Psoas muscle (tissue), 7 donors: ENCODE measurements at regions not wholly inside any gene's neighbourhood (a gene's known extent, or its start where the extent isn't known, plus 50 kb on each side); places are given as distances from the start of the nearest gene placed in this dataset.

Source experiments
- ATAC-seq, 4 donors: fragments of 200-7000 bp; cut with Tn5 transposase; one replicate each; pipeline ENCODE4 v1.9.1; 2020; ENCODE audit warnings: moderate library complexity in 3 of 4, mild to moderate bottlenecking in 2 of 4
- DNase-seq, 2 donors: peaks; one replicate each; pipeline ENCODE4 v3.0.0-alpha.2; 2020
- H3K27ac ChIP-seq: fragments of 200-600 bp; one replicate; pipeline ENCODE4 v1.8.0; 2022
- H3K27me3 ChIP-seq, 3 donors: fragments of 200-600 bp in 1 of 3; one replicate each; pipeline versions ENCODE4 v1.6.1 to v1.8.0; 2013 to 2022; ENCODE audit warnings: low read length in 2 of 3, mild to moderate bottlenecking in 2 of 3, moderate library complexity in 1 of 3; ENCODE audit not compliant: insufficient read depth in 3 of 3
- H3K36me3 ChIP-seq, 2 donors: fragments of 200-600 bp in 1 of 2; one replicate each; pipeline versions ENCODE4 v1.6.1 to v1.8.0; 2013 to 2022; ENCODE audit warnings: low read depth in 1 of 2, mild to moderate bottlenecking in 1 of 2, moderate library complexity in 1 of 2; ENCODE audit not compliant: insufficient read depth in 1 of 2
- H3K4me1 ChIP-seq: fragments of 200-600 bp; one replicate; pipeline ENCODE4 v1.8.0; 2022
- H3K4me3 ChIP-seq: fragments of 200-600 bp; one replicate; pipeline ENCODE4 v1.8.0; 2022; ENCODE audit warnings: mild to moderate bottlenecking
- H3K9me3 ChIP-seq: fragments of 200-600 bp; one replicate; pipeline ENCODE4 v1.8.0; 2022
- WGBS, 3 donors: extraction: QIAGEN DNeasy Blood & Tissue Kit; methylation state at CpG; one replicate each; pipeline versions ENCODE4 v1.1.6 to v1.1.7; 2013; 5-methylcytosine and 5-hydroxymethylcytosine counted together
- intact Hi-C, 2 donors: fragments of 100-400 bp; cut with DNase I; formaldehyde crosslinking; loops; one replicate each; pipeline versions ENCODE4 v1.11.0 to v1.14.2; 2022
- TF ChIP-seq, protein P1 (sequence below): fragments of 200-600 bp; IDR thresholded peaks from one replicate; pipeline ENCODE4 v1.8.0; 2022; ENCODE audit warnings: antibody characterized with exemption
- donor health status: healthy with polysubstance abuse.
- donor health status: DM: no; HTN: no; CAD: no; lungs with moderate emphysema.
- donor health status: Bipolar disorder and iron deficiency.
- donor health status: healthy.
- donor health status: DM: yes; HTN: yes; CAD: no.
- donor health status: DM: no; HTN: no; CAD: no.
- donor health status: DM: yes; HTN: yes; CAD: no.

GRCh38 chr9:90420211-90420610 is 222.4 kb downstream of the DIRAS2 start:
- DNase-seq = no peak
- H3K27me3 ChIP-seq = peaks cover 0 to 4% (median 0%) of the 10 kb centered on the region in 3 donors
- no peak overlapping the region for H3K4me3 ChIP-seq
- intact Hi-C loops = no loop called here
- 66 to 82% (median 72%) methylated on average over 3 of the region's 3 CpGs for WGBS, 3 donors
- TF ChIP-seq, protein P1, sequence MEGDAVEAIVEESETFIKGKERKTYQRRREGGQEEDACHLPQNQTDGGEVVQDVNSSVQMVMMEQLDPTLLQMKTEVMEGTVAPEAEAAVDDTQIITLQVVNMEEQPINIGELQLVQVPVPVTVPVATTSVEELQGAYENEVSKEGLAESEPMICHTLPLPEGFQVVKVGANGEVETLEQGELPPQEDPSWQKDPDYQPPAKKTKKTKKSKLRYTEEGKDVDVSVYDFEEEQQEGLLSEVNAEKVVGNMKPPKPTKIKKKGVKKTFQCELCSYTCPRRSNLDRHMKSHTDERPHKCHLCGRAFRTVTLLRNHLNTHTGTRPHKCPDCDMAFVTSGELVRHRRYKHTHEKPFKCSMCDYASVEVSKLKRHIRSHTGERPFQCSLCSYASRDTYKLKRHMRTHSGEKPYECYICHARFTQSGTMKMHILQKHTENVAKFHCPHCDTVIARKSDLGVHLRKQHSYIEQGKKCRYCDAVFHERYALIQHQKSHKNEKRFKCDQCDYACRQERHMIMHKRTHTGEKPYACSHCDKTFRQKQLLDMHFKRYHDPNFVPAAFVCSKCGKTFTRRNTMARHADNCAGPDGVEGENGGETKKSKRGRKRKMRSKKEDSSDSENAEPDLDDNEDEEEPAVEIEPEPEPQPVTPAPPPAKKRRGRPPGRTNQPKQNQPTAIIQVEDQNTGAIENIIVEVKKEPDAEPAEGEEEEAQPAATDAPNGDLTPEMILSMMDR = no peak
- no peak overlapping the region for H3K27ac ChIP-seq
- no peaks in the 10 kb centered on the region for H3K9me3 ChIP-seq
- H3K4me1 ChIP-seq = no peaks in the 10 kb centered on the region
- no peak for ATAC-seq
- no peaks in the 10 kb centered on the region for H3K36me3 ChIP-seq

- WGBS, 3 donors = 38 to 58% (median 42%) methylated on average over 9 of the region's 9 CpGs
- DNase-seq = no peak
- TF ChIP-seq, protein P1 = no peak
- intact Hi-C loops = no loop called here
- Histone ChIP-seq H3K36me3 (no peaks in the 10 kb centered on the region), H3K27me3 (peaks cover 0 to 4% (median 0%) of the 10 kb centered on the region in 3 donors), H3K9me3 (no peaks in the 10 kb centered on the region), H3K27ac (no peak overlapping the region), H3K4me1 (no peaks in the 10 kb centered on the region), H3K4me3 (no peak overlapping the region)
- no peak for ATAC-seq
Observed at GRCh38 chr9:90420768-90421513, 221.7 kb downstream of the DIRAS2 start.

DNA sequence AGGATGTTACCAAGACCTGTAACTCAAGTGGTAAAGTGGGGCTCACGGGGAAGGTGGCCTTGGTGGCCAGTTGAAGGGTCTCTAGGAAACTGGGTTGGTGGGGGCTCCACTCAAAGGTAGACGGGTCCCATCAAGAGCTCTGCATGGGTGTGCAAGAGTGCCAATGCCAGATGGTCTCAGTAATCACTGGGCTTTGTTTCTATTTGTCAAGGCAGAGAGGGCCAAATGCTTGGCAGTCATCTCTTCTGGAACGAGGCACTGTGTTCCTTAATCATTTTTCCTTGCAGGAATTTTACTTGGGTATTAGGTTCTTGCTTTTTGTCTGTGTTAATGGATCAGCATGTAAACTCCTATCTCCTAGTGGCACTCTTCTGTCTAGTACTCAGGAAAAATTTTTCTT is 220.8 kb downstream of the DIRAS2 start:
- DNase-seq = no peak
- Histone ChIP-seq H3K27ac (no peak overlapping the region), H3K27me3 (peaks cover 0 to 4% (median 0%) of the 10 kb centered on the region in 3 donors), H3K4me3 (no peak overlapping the region), H3K36me3 (no peaks in the 10 kb centered on the region), H3K4me1 (no peaks in the 10 kb centered on the region), H3K9me3 (no peaks in the 10 kb centered on the region)
- intact Hi-C loops = no loop called here
- 46 to 68% (median 64%) methylated on average over 3 of the region's 3 CpGs for WGBS, 3 donors
- no peak for ATAC-seq
- TF ChIP-seq, protein P1 = no peak

GRCh38 chr9:90423661-90424193 is 218.9 kb downstream of the DIRAS2 start:
- Histone ChIP-seq H3K27me3 (peaks cover 0 to 4% (median 2%) of the 10 kb centered on the region in 3 donors), H3K4me3 (no peak overlapping the region)
- TF ChIP-seq, protein P1 = no peak

More at GRCh38 chr9:90423661-90424193, 218.9 kb downstream of the DIRAS2 start:
- ATAC-seq (no peak), DNase-seq (no peak)
- Histone ChIP-seq H3K9me3 (no peaks in the 10 kb centered on the region), H3K27ac (no peak overlapping the region), H3K36me3 (no peaks in the 10 kb centered on the region), H3K4me1 (no peaks in the 10 kb centered on the region)
- intact Hi-C loops = no loop called here
- WGBS, 3 donors = 67 to 75% (median 70%) methylated on average over 10 of the region's 10 CpGs
